Stimulated activated CD8-positive, alpha-beta memory T cell treated with anti-CD3 and anti-CD28 coated beads, Interleukin-4, amount 100 ng/mL, for 48 hours (primary cell): ENCODE measurements at regions not wholly inside any gene's neighbourhood (a gene's known extent, or its start where the extent isn't known, plus 50 kb on each side); places are given as distances from the start of the nearest gene placed in this dataset.

Experiments used
- DNase-seq: peaks from one replicate; pipeline ENCODE4 v3.0.0-alpha.2; 2020

GRCh38 chr4:37126051-37126450, 118.5 kb upstream of the NWD2 start:
- DNase-seq = no peak

GRCh38 chr4:37130465-37130864, 114.1 kb upstream of the NWD2 start:
- no peak for DNase-seq

GRCh38 chr4:37132351-37132974, 112.1 kb upstream of the NWD2 start:
- DNase-seq = no peak

- no peak for DNase-seq
Measured at GRCh38 chr4:37132975-37133360, 111.6 kb upstream of the NWD2 start.

GRCh38 chr4:37138019-37138653, 106.4 kb upstream of the NWD2 start:
- no peak for DNase-seq

- no peak for DNase-seq
Measured at GRCh38 chr4:37138789-37139188, 105.8 kb upstream of the NWD2 start.

- DNase-seq = no peak
Measured at GRCh38 chr4:37139987-37140386, 104.6 kb upstream of the NWD2 start.

GRCh38 chr4:37146260-37146659, 98.3 kb upstream of the NWD2 start:
- no peak for DNase-seq

- DNase-seq = no peak
Measured at GRCh38 chr4:37157476-37158167, 86.9 kb upstream of the NWD2 start.

GRCh38 chr4:37160653-37161052, 83.9 kb upstream of the NWD2 start:
- DNase-seq = no peak

GRCh38 chr4:37165844-37166243, 78.7 kb upstream of the NWD2 start:
- DNase-seq = no peak

- DNase-seq = no peak
Measured at GRCh38 chr4:37169956-37170355, 74.6 kb upstream of the NWD2 start.

GRCh38 chr4:37188100-37188499, 56.4 kb upstream of the NWD2 start:
- peak; percentile 25 for DNase-seq
